GM13977 (cell line): ENCODE measurements at regions not wholly inside any gene's neighbourhood (a gene's known extent, or its start where the extent isn't known, plus 50 kb on each side); places are given as distances from the start of the nearest gene placed in this dataset.

Experiments
- DNase-seq: peaks from one replicate; pipeline ENCODE4 v3.0.0; 2012; ENCODE audit warnings: low spot score
- in situ Hi-C: fragments of 300-500 bp; cut with MboI; formaldehyde crosslinking; loops from one replicate; pipeline ENCODE4 v1.12.0; 2022; ENCODE audit warnings: low sequenced_read_pairs, low pct_unique_long_range_greater_than_20kb, mixed read lengths, inconsistent platforms; ENCODE audit not compliant: unreplicated experiment
- TF ChIP-seq, protein P1 (sequence below): IDR thresholded peaks from 2 replicates; pipeline ENCODE4 v1.5.1; 2012; ENCODE audit warnings: mild to moderate bottlenecking, control low read depth; ENCODE audit not compliant: insufficient read depth; ENCODE audit errors: extremely low read depth, missing control alignments

DNA sequence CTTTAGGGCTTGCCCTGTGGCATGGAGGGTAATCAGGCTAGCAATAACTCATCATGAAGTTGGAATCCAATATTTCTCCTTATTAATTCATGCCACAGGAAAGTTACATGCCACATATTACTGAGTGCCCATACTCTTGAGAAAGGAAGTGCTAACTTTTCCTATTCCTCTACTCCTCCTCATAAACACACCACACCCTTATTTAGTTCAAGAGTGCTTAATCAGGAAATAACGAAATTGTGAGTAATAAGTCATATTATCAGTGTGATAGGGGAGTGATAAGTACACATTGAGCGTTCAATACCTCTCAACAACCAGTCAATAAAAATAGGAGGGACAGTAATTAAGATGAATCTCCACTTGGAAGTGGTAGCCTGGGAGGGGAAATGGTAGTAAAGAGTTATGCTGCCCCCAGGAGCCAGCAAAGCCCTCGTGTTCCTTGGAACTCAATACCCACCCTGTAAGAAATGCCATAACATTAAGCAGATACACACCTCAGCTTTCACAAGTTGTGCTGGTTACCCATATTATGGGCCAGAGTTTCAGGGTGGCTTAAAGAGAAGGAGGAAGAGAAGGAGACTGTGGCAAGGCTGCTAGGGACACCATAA lies 410.0 kb upstream of the NR3C2 start:
- DNase-seq: no peak
- TF ChIP-seq, protein P1, sequence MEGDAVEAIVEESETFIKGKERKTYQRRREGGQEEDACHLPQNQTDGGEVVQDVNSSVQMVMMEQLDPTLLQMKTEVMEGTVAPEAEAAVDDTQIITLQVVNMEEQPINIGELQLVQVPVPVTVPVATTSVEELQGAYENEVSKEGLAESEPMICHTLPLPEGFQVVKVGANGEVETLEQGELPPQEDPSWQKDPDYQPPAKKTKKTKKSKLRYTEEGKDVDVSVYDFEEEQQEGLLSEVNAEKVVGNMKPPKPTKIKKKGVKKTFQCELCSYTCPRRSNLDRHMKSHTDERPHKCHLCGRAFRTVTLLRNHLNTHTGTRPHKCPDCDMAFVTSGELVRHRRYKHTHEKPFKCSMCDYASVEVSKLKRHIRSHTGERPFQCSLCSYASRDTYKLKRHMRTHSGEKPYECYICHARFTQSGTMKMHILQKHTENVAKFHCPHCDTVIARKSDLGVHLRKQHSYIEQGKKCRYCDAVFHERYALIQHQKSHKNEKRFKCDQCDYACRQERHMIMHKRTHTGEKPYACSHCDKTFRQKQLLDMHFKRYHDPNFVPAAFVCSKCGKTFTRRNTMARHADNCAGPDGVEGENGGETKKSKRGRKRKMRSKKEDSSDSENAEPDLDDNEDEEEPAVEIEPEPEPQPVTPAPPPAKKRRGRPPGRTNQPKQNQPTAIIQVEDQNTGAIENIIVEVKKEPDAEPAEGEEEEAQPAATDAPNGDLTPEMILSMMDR: no peak
- in situ Hi-C loops: no loop called here

DNA sequence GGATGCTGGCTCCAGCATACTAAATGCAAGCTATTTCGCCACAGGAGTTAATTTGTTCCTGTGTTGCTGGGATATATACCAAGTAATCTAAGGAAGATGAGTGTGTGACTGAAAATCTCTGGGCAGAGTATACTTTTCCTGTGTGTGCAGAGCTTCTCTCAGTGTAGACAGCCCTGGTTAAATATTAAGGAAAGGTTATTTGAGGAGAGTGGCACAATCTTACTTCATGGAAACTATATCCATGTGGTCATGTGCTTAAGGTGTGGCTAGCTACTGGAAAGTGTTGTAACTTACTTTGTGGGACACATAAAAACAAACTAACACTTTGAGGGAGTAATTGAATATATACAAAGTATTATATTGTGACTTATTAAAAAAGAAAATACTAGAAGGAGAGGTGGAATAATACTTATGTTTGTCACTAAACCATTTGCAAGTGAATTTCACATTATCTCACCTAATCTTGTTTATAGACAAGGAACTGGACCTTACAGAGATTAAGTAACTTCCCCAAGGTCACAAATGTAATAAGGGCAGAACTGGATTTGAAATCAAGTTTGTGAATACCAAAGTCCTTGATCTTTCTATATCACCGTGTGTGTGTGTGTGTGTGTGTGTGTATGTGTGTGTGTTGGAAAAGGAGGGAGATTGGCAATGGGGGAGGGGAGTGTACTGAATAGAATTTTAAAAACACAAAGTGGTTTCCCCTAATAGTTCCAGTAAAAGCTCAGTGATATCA lies 408.2 kb upstream of the NR3C2 start:
- in situ Hi-C loops: no loop called here
- TF ChIP-seq, protein P1: no peak

DNA sequence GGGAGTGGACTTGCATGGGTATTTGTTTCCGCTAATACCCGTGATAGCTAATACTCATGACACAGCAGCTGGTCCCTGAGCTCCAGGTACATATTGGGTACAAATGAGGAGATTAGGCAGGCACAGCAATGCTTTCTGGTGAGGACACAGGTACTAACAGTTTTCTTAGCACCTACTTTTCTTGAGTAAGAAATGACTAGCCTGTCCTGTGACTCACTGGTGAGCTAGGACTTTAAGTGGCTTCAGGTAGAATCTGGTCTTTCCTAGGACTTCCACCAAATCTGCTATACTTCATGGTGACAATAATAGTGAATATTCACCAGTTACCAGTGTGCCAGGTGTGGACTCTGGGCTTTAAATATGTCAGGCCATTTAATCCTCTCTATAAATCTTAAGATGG lies 407.4 kb upstream of the NR3C2 start:
- TF ChIP-seq, protein P1: no peak
- in situ Hi-C loops: no loop called here
- DNase-seq: no peak

More for the DNA sequence above, 408.2 kb upstream of the NR3C2 start:
- DNase-seq: no peak

DNA sequence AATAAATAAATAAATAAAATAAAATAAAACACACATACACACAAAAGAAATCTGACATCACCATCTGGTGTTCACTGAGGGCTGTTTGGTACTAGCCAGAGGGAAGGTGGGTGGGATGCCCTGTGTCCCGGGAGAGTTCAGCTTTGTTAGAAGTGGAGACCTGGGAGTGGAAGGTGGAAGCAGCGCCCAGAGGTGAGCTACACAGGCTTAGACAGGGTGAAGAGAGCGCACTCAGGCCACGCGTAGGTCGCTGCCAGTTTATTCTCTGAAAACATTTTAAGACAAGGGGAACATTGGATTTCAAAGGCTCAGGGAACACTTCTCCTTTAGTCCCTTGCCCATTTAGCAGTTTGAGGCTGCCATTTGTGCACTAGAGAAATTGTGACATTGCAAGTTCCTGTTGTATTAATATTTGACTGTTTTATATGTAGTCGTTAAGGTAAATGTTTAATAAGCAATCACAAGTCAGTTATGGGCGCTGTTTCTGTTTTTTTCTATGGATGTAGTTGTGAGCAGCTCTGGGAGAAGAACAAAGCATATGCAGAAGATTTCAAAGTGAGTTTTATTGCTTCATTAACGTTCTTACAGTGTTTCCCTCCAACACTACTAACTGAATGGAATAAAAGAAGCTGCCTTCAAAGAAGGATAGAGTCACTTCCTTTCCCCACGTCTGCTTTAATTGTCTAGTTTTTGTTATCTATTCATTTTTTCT lies 405.5 kb upstream of the NR3C2 start:
- in situ Hi-C loops: no loop called here

DNA sequence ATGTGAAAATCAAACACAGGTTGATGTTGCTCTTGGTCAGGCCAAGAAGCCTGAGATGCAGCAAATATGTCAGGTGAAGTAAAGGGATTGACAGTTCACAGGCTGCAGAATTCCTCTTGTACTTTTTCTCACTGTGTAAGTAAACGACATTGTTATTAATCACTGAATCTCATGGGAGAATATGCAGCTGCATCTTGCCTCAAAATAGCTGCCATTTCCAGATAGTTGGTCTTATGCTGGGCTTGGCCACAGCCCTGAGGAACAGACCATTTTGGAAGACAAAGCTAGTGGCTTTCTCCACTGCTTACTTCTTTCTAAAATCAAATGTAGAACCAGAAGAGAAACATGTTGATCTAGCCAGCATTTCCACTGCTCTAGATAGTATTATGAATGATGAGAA lies 403.4 kb upstream of the NR3C2 start:
- in situ Hi-C loops: no loop called here
- TF ChIP-seq, protein P1: no peak
- DNase-seq: no peak

More for the DNA sequence above, 405.5 kb upstream of the NR3C2 start:
- DNase-seq: no peak
- TF ChIP-seq, protein P1: no peak

DNA sequence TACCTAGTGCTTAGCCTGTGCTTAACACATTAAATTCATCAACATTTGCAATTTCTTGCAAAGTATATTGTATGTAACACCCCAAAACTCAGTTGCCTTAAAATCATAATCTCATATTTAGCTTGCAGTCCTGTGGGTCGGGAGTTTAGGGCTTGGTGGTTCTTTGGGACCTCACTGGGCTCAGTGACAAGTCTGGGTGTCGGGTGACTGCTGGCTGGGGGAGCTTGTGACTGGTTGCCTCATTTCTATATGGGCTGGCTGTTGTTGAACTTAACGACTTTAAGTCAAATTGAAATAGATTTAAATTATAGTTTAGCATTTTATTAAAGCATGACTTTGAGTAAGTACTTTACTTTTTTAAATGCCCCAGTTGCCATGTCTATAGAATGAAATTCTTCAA lies 401.4 kb upstream of the NR3C2 start:
- in situ Hi-C loops: no loop called here
- DNase-seq: no peak

More for the DNA sequence above, 401.4 kb upstream of the NR3C2 start:
- TF ChIP-seq, protein P1: no peak
